Ovary (tissue), 7 donors: ENCODE measurements at regions not wholly inside any gene's neighbourhood (a gene's known extent, or its start where the extent isn't known, plus 50 kb on each side); places are given as distances from the start of the nearest gene placed in this dataset.
"Not testable (repeated sequence)": the region's sequence is repeated elsewhere in the genome, so short reads cannot be mapped to it uniquely, and the experiment has no call there.

Experiments
- DNase-seq, 5 donors: peaks; one replicate each; pipeline ENCODE4 v3.0.0-alpha.2; 2019 to 2020
- H3K27ac ChIP-seq, 2 donors: fragments of 200-600 bp; one replicate each; pipeline versions ENCODE4 v1.5.1 to v1.8.0; 2019 to 2022
- H3K27me3 ChIP-seq: fragments of 200-600 bp; one replicate; pipeline ENCODE4 v1.8.0; 2022
- H3K36me3 ChIP-seq: fragments of 200-600 bp; sonication (generic); one replicate; pipeline ENCODE4 v1.5.1; 2019
- H3K4me1 ChIP-seq: one replicate; pipeline ENCODE4 v1.8.1; 2013; ENCODE audit warnings: mild to moderate bottlenecking, moderate library complexity; ENCODE audit not compliant: insufficient read depth
- H3K4me3 ChIP-seq: fragments of 200-600 bp; sonication (generic); one replicate; pipeline ENCODE4 v1.5.1; 2017
- H3K9me3 ChIP-seq, 2 donors: fragments of 200-600 bp in 1 of 2; sonication (generic) in 1 of 2; one replicate each; pipeline versions ENCODE4 v1.5.1 to v1.8.1; 2013 to 2019; ENCODE audit warnings: mild to moderate bottlenecking in 1 of 2, moderate library complexity in 1 of 2
- EP300 ChIP-seq: sonication (generic); formaldehyde crosslinking; IDR thresholded peaks from one replicate; pipeline ENCODE4 v1.6.1; 2017; ENCODE audit warnings: antibody characterized with exemption
- POLR2A ChIP-seq: fragments of 450-650 bp; IDR thresholded peaks from one replicate; pipeline ENCODE4 v1.6.1; 2017; ENCODE audit warnings: antibody characterized with exemption, mild to moderate bottlenecking, moderate library complexity
- WGBS, 3 donors: extraction: QIAGEN DNeasy Blood & Tissue Kit in 1 of 3; methylation state at CpG; one replicate each; pipeline versions ENCODE4 v1.1.5 to v1.1.7; 2013 to 2017; 5-methylcytosine and 5-hydroxymethylcytosine counted together
- intact Hi-C, 4 donors: fragments of 100-400 bp; cut with DNase I; formaldehyde crosslinking; loops; one replicate each; pipeline versions ENCODE4 v1.11.0 to v1.15.1; 2022 to 2023
- TF ChIP-seq, protein P1 (sequence below), 3 donors: fragments of 450-650 bp in 2 of 3; fragments of 200-600 bp in 1 of 3; IDR thresholded peaks; one replicate each; pipeline versions ENCODE4 v1.5.1 to v1.8.0; 2016 to 2022; ENCODE audit warnings: antibody characterized with exemption in 3 of 3, mild to moderate bottlenecking in 1 of 3
- donor health status: DM: no; HTN: no; CAD: no; lungs with moderate emphysema.
- donor health status: DM: no; HTN: no; CAD: no.
- donor health status: Bipolar disorder and iron deficiency.
- donor health status: DM: no; HTN: no; CAD: no.
- donor health status: DM: yes; HTN: yes; CAD: no.

DNA sequence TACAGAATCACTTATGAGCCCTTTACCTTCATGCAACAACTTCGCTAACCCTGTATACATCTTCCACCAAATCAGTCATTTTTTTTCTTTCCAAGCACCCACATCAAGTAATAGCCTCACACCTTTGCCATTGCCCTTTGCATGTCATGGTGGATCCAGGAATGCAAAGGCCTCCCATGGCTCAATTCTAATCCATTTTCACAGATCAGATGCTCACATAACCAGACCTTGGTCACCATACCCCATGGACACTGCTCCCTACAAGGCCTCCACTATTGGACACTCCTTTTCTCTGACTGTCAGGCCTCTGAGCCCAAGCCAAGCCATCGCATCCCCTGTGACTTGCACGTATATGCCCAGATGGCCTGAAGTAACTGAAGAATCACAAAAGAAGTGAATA is 179.5 kb downstream of the RASEF start:
- H3K27me3 ChIP-seq, result no peaks in the 10 kb centered on the region
- H3K9me3 ChIP-seq, result no peaks in the 10 kb centered on the region
- H3K4me1 ChIP-seq, result no peaks in the 10 kb centered on the region
- intact Hi-C loops, result no loop called here
- WGBS, 3 donors, result 93 to 95% (median 94%) methylated on average over 3 of the region's 3 CpGs
- no peak for TF ChIP-seq POLR2A
- TF ChIP-seq, protein P1, sequence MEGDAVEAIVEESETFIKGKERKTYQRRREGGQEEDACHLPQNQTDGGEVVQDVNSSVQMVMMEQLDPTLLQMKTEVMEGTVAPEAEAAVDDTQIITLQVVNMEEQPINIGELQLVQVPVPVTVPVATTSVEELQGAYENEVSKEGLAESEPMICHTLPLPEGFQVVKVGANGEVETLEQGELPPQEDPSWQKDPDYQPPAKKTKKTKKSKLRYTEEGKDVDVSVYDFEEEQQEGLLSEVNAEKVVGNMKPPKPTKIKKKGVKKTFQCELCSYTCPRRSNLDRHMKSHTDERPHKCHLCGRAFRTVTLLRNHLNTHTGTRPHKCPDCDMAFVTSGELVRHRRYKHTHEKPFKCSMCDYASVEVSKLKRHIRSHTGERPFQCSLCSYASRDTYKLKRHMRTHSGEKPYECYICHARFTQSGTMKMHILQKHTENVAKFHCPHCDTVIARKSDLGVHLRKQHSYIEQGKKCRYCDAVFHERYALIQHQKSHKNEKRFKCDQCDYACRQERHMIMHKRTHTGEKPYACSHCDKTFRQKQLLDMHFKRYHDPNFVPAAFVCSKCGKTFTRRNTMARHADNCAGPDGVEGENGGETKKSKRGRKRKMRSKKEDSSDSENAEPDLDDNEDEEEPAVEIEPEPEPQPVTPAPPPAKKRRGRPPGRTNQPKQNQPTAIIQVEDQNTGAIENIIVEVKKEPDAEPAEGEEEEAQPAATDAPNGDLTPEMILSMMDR (IDR thresholded peaks at IDR 0.05), result no peak
- no peak for TF ChIP-seq EP300
- H3K27ac ChIP-seq, result no peak overlapping the region
- no peaks in the 10 kb centered on the region for H3K36me3 ChIP-seq
- H3K4me3 ChIP-seq, result no peak overlapping the region
- DNase-seq, result no peak

DNA sequence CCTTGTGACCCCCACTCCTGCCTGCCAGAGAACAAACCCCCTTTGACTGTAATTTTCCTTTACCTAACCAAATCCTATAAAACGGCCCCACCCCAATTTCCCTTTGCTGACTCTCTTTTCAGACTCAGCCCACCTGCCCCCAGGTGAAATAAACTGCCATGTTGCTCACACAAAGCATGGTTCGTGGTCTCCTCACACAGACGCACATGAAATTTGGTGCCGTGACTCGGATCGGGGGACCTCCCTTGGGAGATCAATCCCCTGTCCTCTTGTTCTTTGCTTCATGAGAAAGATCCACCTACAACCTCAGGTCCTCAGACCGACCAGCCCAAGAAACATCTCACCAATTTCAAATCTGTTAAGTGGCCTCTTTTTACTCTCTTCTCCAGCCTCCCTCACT is 179.0 kb downstream of the RASEF start:
- H3K4me3 ChIP-seq, intact Hi-C loops, H3K4me1 ChIP-seq, H3K27me3 ChIP-seq, DNase-seq, H3K36me3 ChIP-seq, H3K27ac ChIP-seq, H3K9me3 ChIP-seq: not testable (repeated sequence)
- WGBS, 3 donors, result 91 to 95% (median 94%) methylated on average over 7 of the region's 7 CpGs

DNA sequence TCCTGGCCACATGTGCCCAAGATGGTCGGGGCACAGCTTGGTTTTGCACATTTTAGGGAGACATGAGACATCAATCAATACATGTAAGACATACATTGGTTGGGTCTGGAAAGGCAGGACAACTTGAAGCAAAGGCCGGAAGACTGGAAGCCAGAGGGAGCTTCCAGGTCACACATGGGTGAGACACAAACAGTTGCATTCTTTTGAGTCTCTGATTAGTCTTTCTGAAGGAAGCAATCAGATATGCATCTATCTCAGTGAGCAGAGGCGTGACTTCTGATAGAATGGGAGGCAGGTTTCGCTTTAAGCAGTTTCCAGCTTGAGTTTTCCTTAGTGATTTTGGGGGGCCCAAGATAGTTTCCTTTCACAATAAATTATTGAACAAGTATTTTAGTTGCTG is 172.5 kb downstream of the RASEF start:
- Histone ChIP-seq H3K9me3 (no peaks in the 10 kb centered on the region), H3K4me1 (no peaks in the 10 kb centered on the region), H3K27me3 (no peaks in the 10 kb centered on the region), H3K4me3 (no peak overlapping the region), H3K27ac (no peak overlapping the region), H3K36me3 (no peaks in the 10 kb centered on the region)
- 86% methylated on average over 4 of the region's 4 CpGs for WGBS, 3 donors
- no peak for DNase-seq
- TF ChIP-seq, protein P1 (IDR thresholded peaks at IDR 0.05), result no peak
- no peak for TF ChIP-seq EP300
- no peak for TF ChIP-seq POLR2A
- intact Hi-C loops, result no loop called here

DNA sequence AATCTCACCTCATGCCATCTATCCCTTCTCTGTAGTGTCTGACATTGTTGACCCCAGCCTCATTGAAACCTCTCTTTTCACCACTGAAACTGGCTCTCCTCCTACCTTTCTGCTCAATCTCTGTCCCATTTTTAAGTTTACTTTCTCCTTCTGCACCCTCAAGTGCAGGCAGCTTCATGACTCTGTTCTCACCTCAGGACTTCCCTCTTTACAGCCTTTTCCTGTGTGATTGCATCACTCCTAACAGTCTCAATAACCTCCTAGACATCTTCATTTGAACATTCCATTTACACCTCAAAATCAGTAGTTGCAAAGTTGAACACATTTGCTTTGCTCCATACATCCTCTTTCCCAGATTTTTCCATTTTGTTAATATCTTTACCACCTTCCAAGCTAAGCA is 172.1 kb downstream of the RASEF start:
- no peak overlapping the region for H3K27ac ChIP-seq
- intact Hi-C loops, result no loop called here
- H3K4me3 ChIP-seq, result no peak overlapping the region
- no peaks in the 10 kb centered on the region for H3K9me3 ChIP-seq
- TF ChIP-seq EP300, result no peak
- no peak for DNase-seq
- no peaks in the 10 kb centered on the region for H3K4me1 ChIP-seq
- H3K36me3 ChIP-seq, result no peaks in the 10 kb centered on the region
- no peaks in the 10 kb centered on the region for H3K27me3 ChIP-seq

DNA sequence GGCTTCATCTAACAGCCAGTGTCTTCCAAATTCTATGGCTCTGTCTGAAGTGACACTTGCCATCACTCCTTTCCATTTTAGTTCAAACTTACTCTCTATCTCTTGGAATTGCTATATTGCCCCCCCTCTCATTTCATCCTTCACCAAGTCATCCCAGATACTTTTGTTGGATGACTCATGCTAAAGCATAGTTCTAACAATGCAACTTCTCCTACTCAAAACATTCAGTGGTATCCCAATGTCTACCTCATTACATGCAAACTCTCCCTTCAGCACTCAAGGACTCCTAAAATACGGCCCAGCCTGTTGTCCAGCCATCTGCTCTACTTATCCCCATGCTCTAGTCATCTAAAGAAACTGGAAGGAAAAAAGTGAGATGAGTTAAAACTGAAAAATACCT is 171.6 kb downstream of the RASEF start:
- H3K36me3 ChIP-seq, result no peaks in the 10 kb centered on the region
- H3K4me3 ChIP-seq, result no peak overlapping the region
- no peaks in the 10 kb centered on the region for H3K27me3 ChIP-seq
- 55 to 81% (median 69%) methylated on average over 1 of the region's 1 CpG for WGBS, 3 donors
- no peak for DNase-seq
- H3K27ac ChIP-seq, result no peak overlapping the region
- intact Hi-C loops, result no loop called here
- H3K9me3 ChIP-seq, result no peaks in the 10 kb centered on the region
- H3K4me1 ChIP-seq, result no peaks in the 10 kb centered on the region
- TF ChIP-seq, protein P1 (IDR thresholded peaks at IDR 0.05), result no peak
- TF ChIP-seq EP300 (no peak), POLR2A (no peak)

DNA sequence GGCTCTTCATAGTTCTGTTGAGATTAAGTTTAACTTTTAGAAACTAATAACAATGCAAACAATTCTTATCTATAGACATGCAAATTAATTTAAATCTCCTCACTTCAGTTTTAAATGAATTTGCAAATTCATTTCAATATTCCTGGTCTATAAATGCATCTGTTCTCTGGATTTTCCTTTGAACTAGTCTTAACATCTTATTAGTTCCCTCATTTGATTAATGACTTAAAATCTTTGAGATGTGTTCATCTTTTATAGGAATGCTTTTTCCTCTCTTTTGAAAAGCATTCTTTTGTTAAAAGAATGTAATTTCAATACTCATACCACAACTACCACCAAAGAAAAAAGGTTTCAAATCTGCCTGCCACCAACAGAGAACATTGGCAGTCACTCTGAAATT is 169.4 kb downstream of the RASEF start:
- H3K27ac ChIP-seq, result no peak overlapping the region
- H3K27me3 ChIP-seq, result no peaks in the 10 kb centered on the region
- no peaks in the 10 kb centered on the region for H3K36me3 ChIP-seq
- no peaks in the 10 kb centered on the region for H3K4me1 ChIP-seq
- no peak for TF ChIP-seq POLR2A
- no peak for TF ChIP-seq EP300
- TF ChIP-seq, protein P1 (IDR thresholded peaks at IDR 0.05), result no peak
- H3K4me3 ChIP-seq, result no peak overlapping the region
- DNase-seq, result no peak
- intact Hi-C loops, result no loop called here
- no peaks in the 10 kb centered on the region for H3K9me3 ChIP-seq
